ENCODE measurements at regions not wholly inside any gene's neighbourhood (a gene's known extent, or its start where the extent isn't known, plus 50 kb on each side); places are given as distances from the start of the nearest gene placed in this dataset.

DNA sequence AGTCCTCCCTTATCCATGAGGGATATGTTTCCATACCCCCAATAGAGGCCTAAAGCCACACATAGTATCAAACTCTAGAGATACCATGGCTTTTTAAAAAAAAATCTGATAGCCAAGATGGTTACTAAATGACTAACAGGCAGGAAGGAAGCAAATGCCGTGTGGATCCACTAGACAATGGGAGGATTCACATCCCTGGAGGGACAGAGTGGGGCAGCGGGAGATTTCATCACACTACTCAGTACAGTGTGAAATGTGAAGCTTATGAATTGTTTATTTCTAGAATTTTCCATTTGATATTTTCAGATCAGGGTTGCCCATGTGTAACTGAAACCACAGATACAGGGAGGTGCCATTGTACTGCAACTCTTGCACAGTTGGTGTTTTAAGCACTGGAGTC lies 826.6 kb downstream of the SQOR start:
- H3K4me2 ChIP-seq (ENCODE audit: low read length) = no peak overlapping the region
- no peak overlapping the region for H2AFZ ChIP-seq (ENCODE audit: low read depth, low read length, poor library complexity, severe bottlenecking)
- BruUV-seq (replicated peaks) = no TSS peak
- ATAC-seq (no peak), DNase-seq (ENCODE audit: low read depth, low spot score) (no peak)
- H3K36me3 ChIP-seq (ENCODE audit: control insufficient read depth in 1 of 2, insufficient read depth in 2 of 2, low read length in 2 of 2) = no peaks in the 10 kb centered on the region
- H3K9ac ChIP-seq (ENCODE audit: low read length) = no peak overlapping the region
- H3K9me2 ChIP-seq (ENCODE audit: insufficient read depth) = no peaks in the 10 kb centered on the region
- ChIA-PET RAD21 (ENCODE audit: low non-redundant PET in 1 of 2, low total read pairs in 2 of 2, uncharacterized antibody in 2 of 2, unreplicated experiment in 2 of 2) (no interaction called here), CTCF (no interaction called here), POLR2A (no interaction called here)
- H3K4me1 ChIP-seq (ENCODE audit: control insufficient read depth in 1 of 2, insufficient read depth in 2 of 2, low read length in 2 of 2) = no peaks in the 10 kb centered on the region
- no peaks in the 10 kb centered on the region for H4K20me1 ChIP-seq (ENCODE audit: insufficient read depth)
- peaks cover 18 to 23% of the 10 kb centered on the region in 2 experiments; a peak in 3 of 4 replicates for H3K9me3 ChIP-seq (ENCODE audit: control insufficient read depth in 1 of 2, insufficient read depth in 1 of 2, low read depth in 1 of 2, low read length in 2 of 2)
- TF ChIP-seq JUND (IDR thresholded peaks at IDR 0.05) (no peak), ELF1 (IDR thresholded peaks at IDR 0.05; ENCODE audit: borderline replicate concordance, low read depth) (no peak), SIN3A (IDR thresholded peaks at IDR 0.05; ENCODE audit: low read depth) (no peak)
- no peaks in the 10 kb centered on the region for H3K79me2 ChIP-seq (ENCODE audit: insufficient read depth, low read length)
- H3K27ac ChIP-seq (ENCODE audit: low read depth, low read length) = no peak overlapping the region
- no peaks in the 10 kb centered on the region for H3K27me3 ChIP-seq (ENCODE audit: insufficient read depth, low read length)
- H3K4me3 ChIP-seq (replicated peaks in 1 of 2; ENCODE audit: low read depth in 1 of 2, low read length in 2 of 2) = no peak overlapping the region
- intact Hi-C loops (cut with micrococcal nuclease) = no loop called here

DNA sequence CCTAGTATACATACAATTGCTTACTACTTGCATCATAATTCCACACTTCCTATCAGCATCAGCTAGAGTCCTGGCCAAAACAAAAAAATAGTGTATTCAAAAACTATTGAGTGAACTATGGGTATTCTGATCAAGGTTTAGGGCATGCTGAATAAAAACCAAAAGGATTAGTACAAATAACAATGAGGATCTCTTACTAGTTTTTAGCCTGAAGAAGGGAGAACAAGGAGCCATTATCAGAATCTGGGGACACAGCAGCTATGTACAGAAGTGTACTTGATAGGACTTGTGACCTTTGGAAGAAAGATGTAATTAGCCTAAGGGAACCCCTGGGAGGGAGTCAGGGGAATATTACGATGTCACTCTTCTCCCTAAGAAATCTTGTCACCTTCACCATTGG lies 832.2 kb downstream of the SQOR start:
- intact Hi-C loops (cut with micrococcal nuclease) = no loop called here
- Histone ChIP-seq H3K9me2 (ENCODE audit: insufficient read depth) (no peaks in the 10 kb centered on the region), H3K4me1 (ENCODE audit: control insufficient read depth in 1 of 2, insufficient read depth in 2 of 2, low read length in 2 of 2) (no peaks in the 10 kb centered on the region), H3K4me2 (ENCODE audit: low read length) (no peak overlapping the region), H4K20me1 (ENCODE audit: insufficient read depth) (no peaks in the 10 kb centered on the region), H3K9me3 (ENCODE audit: control insufficient read depth in 1 of 2, insufficient read depth in 1 of 2, low read depth in 1 of 2, low read length in 2 of 2) (peaks cover 17 to 24% of the 10 kb centered on the region in 2 experiments; a peak in 3 of 4 replicates), H2AFZ (ENCODE audit: low read depth, low read length, poor library complexity, severe bottlenecking) (no peak overlapping the region), H3K27ac (ENCODE audit: low read depth, low read length) (no peak overlapping the region), H3K27me3 (ENCODE audit: insufficient read depth, low read length) (no peaks in the 10 kb centered on the region), H3K4me3 (replicated peaks in 1 of 2; ENCODE audit: low read depth in 1 of 2, low read length in 2 of 2) (no peak overlapping the region), H3K79me2 (ENCODE audit: insufficient read depth, low read length) (no peaks in the 10 kb centered on the region), H3K9ac (ENCODE audit: low read length) (no peak overlapping the region), H3K36me3 (ENCODE audit: control insufficient read depth in 1 of 2, insufficient read depth in 2 of 2, low read length in 2 of 2) (no peaks in the 10 kb centered on the region)
- ATAC-seq (no peak), DNase-seq (ENCODE audit: low read depth, low spot score) (no peak)
- ChIA-PET RAD21 (ENCODE audit: low non-redundant PET in 1 of 2, low total read pairs in 2 of 2, uncharacterized antibody in 2 of 2, unreplicated experiment in 2 of 2) (no interaction called here), CTCF (no interaction called here), POLR2A (no interaction called here)
- no TSS peak for BruUV-seq (replicated peaks)
- TF ChIP-seq, protein P1, sequence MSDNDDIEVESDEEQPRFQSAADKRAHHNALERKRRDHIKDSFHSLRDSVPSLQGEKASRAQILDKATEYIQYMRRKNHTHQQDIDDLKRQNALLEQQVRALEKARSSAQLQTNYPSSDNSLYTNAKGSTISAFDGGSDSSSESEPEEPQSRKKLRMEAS (IDR thresholded peaks at IDR 0.05) = no peak
- TF ChIP-seq JUND (IDR thresholded peaks at IDR 0.05) (no peak), SP1 (IDR thresholded peaks at IDR 0.05; ENCODE audit: low read depth) (no peak), ELF1 (IDR thresholded peaks at IDR 0.05; ENCODE audit: borderline replicate concordance, low read depth) (no peak), POLR2AphosphoS5 (IDR thresholded peaks at IDR 0.05; ENCODE audit: low read depth, low read length) (no peak), YY1 (IDR thresholded peaks at IDR 0.05; ENCODE audit: extremely low read depth, insufficient replicate concordance, low read depth, low read length) (no peak), SIN3A (IDR thresholded peaks at IDR 0.05; ENCODE audit: low read depth) (no peak), ZFX (IDR thresholded peaks at IDR 0.05) (no peak), CBX3 (IDR thresholded peaks at IDR 0.05; ENCODE audit: low read depth) (no peak), FOSL1 (IDR thresholded peaks at IDR 0.05; ENCODE audit: low read depth) (no peak), ZNF274 (IDR thresholded peaks at IDR 0.05; ENCODE audit: low read depth, low read length) (no peak), CEBPB (IDR thresholded peaks at IDR 0.05; ENCODE audit: low read depth) (no peak), RAD21 (IDR thresholded peaks at IDR 0.05; ENCODE audit: low read depth) (no peak), POLR2A (IDR thresholded peaks at IDR 0.05; ENCODE audit: borderline replicate concordance, extremely low read depth, insufficient read depth, insufficient read length) (no peak), EGR1 (IDR thresholded peaks at IDR 0.05; ENCODE audit: low read depth) (no peak), SRF (IDR thresholded peaks at IDR 0.05; ENCODE audit: low read depth) (no peak), EZH2phosphoT487 (IDR thresholded peaks at IDR 0.05; ENCODE audit: borderline replicate concordance) (no peak), EZH2 (IDR thresholded peaks at IDR 0.05) (no peak), TCF7L2 (IDR thresholded peaks at IDR 0.05; ENCODE audit: borderline replicate concordance, extremely low read depth, insufficient read depth, insufficient read length) (no peak)
- TF ChIP-seq, protein P2, sequence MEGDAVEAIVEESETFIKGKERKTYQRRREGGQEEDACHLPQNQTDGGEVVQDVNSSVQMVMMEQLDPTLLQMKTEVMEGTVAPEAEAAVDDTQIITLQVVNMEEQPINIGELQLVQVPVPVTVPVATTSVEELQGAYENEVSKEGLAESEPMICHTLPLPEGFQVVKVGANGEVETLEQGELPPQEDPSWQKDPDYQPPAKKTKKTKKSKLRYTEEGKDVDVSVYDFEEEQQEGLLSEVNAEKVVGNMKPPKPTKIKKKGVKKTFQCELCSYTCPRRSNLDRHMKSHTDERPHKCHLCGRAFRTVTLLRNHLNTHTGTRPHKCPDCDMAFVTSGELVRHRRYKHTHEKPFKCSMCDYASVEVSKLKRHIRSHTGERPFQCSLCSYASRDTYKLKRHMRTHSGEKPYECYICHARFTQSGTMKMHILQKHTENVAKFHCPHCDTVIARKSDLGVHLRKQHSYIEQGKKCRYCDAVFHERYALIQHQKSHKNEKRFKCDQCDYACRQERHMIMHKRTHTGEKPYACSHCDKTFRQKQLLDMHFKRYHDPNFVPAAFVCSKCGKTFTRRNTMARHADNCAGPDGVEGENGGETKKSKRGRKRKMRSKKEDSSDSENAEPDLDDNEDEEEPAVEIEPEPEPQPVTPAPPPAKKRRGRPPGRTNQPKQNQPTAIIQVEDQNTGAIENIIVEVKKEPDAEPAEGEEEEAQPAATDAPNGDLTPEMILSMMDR (IDR thresholded peaks at IDR 0.05 in 2 of 3, conservative IDR thresholded peaks at IDR 0.05 in 1 of 3; ENCODE audit: borderline replicate concordance in 1 of 3, insufficient read depth in 1 of 3, low read depth in 2 of 3, low read length in 2 of 3) = no peak

Data from HCT116 (cell line).